ENCODE measurements at regions not wholly inside any gene's neighbourhood (a gene's known extent, or its start where the extent isn't known, plus 50 kb on each side); places are given as distances from the start of the nearest gene placed in this dataset.

GRCh38 chrX:129116676-129117470 lies 406.4 kb downstream of the SMARCA1 start:
- TF ChIP-seq CTCF (IDR thresholded peaks at IDR 0.05; ENCODE audit: poor library complexity) (peak; percentile 21), EZH2 (IDR thresholded peaks at IDR 0.05; ENCODE audit: borderline replicate concordance) (no peak), EZH2phosphoT487 (IDR thresholded peaks at IDR 0.05; ENCODE audit: low read depth, severe bottlenecking, unreplicated experiment) (no peak)

All from hepatocyte (in vitro differentiated cells).